CD4-positive, alpha-beta T cell treated with Interleukin-4 for 1 hour (primary cell): ENCODE measurements at regions not wholly inside any gene's neighbourhood (a gene's known extent, or its start where the extent isn't known, plus 50 kb on each side); places are given as distances from the start of the nearest gene placed in this dataset.
"Not testable (repeated sequence)": the region's sequence is repeated elsewhere in the genome, so short reads cannot be mapped to it uniquely, and the experiment has no call there.

Experiments
- DNase-seq, 2 donors: peaks; one replicate each; pipeline ENCODE4 v3.0.0-alpha.2; 2020 to 2022

GRCh38 chr9:67112148-67112547 lies 119.8 kb upstream of the SPATA31A3 start:
- DNase-seq, result not testable (repeated sequence)

GRCh38 chr9:67111733-67112132 lies 119.4 kb upstream of the SPATA31A3 start:
- not testable (repeated sequence) for DNase-seq

- DNase-seq, result not testable (repeated sequence)
Observed at GRCh38 chr9:67109859-67110258, 117.5 kb upstream of the SPATA31A3 start.

GRCh38 chr9:67106659-67107058 lies 114.3 kb upstream of the SPATA31A3 start:
- DNase-seq, result not testable (repeated sequence)

- DNase-seq, result not testable (repeated sequence)
Observed at GRCh38 chr9:67102506-67103276, 110.3 kb upstream of the SPATA31A3 start.

GRCh38 chr9:67091104-67091503 lies 98.8 kb upstream of the SPATA31A3 start:
- not testable (repeated sequence) for DNase-seq

- DNase-seq, result not testable (repeated sequence)
Observed at GRCh38 chr9:67086862-67087261, 94.5 kb upstream of the SPATA31A3 start.

- not testable (repeated sequence) for DNase-seq
Observed at GRCh38 chr9:67066140-67066539, 73.8 kb upstream of the SPATA31A3 start.

- DNase-seq, result not testable (repeated sequence)
Observed at GRCh38 chr9:67058898-67059715, 66.8 kb upstream of the SPATA31A3 start.
